ENCODE measurements at regions not wholly inside any gene's neighbourhood (a gene's known extent, or its start where the extent isn't known, plus 50 kb on each side); places are given as distances from the start of the nearest gene placed in this dataset.

GRCh38 chr2:167616997-167617396, 630.4 kb downstream of the STK39 start:
- TF ChIP-seq CTCF (IDR thresholded peaks at IDR 0.05; ENCODE audit: low read depth, low read length) (no peak), EZH2phosphoT487 (IDR thresholded peaks at IDR 0.05; ENCODE audit: low read depth) (no peak)

All from OCI-LY3 (cell line).